BLaER1 treated with 17β-estradiol and CSF1 and Interleukin-3, amounts not matched to agents 10 nM and 100 nM (cell line): ENCODE measurements at regions not wholly inside any gene's neighbourhood (a gene's known extent, or its start where the extent isn't known, plus 50 kb on each side); places are given as distances from the start of the nearest gene placed in this dataset.
"Not testable (repeated sequence)": the region's sequence is repeated elsewhere in the genome, so short reads cannot be mapped to it uniquely, and the experiment has no call there.

Experiments
- H3K27ac ChIP-seq, 11 experiments: shearing (Covaris generic); formaldehyde crosslinking; 2 replicates each; pipeline ENCODE4 v1.8.1; 2022
- H3K27me3 ChIP-seq, 11 experiments: shearing (Covaris generic); formaldehyde crosslinking; 2 replicates each; pipeline ENCODE4 v1.8.1; 2022
- H3K36me3 ChIP-seq, 11 experiments: shearing (Covaris generic); formaldehyde crosslinking; 2 replicates each; pipeline ENCODE4 v1.8.1; 2022
- H3K4me1 ChIP-seq, 10 experiments: shearing (Covaris generic); formaldehyde crosslinking; 2 replicates each; pipeline ENCODE4 v1.8.1; 2022
- H3K4me2 ChIP-seq, 11 experiments: shearing (Covaris generic); formaldehyde crosslinking; 2 replicates each; pipeline ENCODE4 v1.8.1; 2022
- H3K4me3 ChIP-seq, 10 experiments: shearing (Covaris generic); formaldehyde crosslinking; 2 replicates each; pipeline ENCODE4 v1.8.1; 2022
- H3K9ac ChIP-seq, 11 experiments: shearing (Covaris generic); formaldehyde crosslinking; 2 replicates each; pipeline ENCODE4 v1.8.1; 2022
- H3K9me3 ChIP-seq, 11 experiments: shearing (Covaris generic); formaldehyde crosslinking; replicated peaks in 1 of 11; 2 replicates each; pipeline ENCODE4 v1.8.1; 2022
- H4K20me1 ChIP-seq, 11 experiments: shearing (Covaris generic); formaldehyde crosslinking; 2 replicates each; pipeline ENCODE4 v1.8.1; 2022
- Cebpa-rat ChIP-seq, 11 experiments: shearing (Covaris generic); IDR thresholded peaks; 2 replicates each; pipeline ENCODE4 v1.8.1; 2022

GRCh38 chr3:104916971-104917370, 449.7 kb upstream of the ALCAM start:
- no peaks in the 10 kb centered on the region for H3K4me1 ChIP-seq
- no peak overlapping the region for H3K27ac ChIP-seq
- TF ChIP-seq Cebpa-rat (IDR thresholded peaks at IDR 0.05): no peak
- H3K9me3 ChIP-seq: peaks cover 18 to 32% (median 21%) of the 10 kb centered on the region in 11 experiments
- H3K27me3 ChIP-seq: no peaks in the 10 kb centered on the region
- no peaks in the 10 kb centered on the region for H3K36me3 ChIP-seq
- H3K4me2 ChIP-seq: no peak overlapping the region
- H4K20me1 ChIP-seq: no peaks in the 10 kb centered on the region
- no peak overlapping the region for H3K9ac ChIP-seq
- H3K4me3 ChIP-seq: no peak overlapping the region

- H3K27me3 ChIP-seq: no peaks in the 10 kb centered on the region
- H3K27ac ChIP-seq: no peak overlapping the region
- peaks cover 18 to 40% (median 21%) of the 10 kb centered on the region in 11 experiments for H3K9me3 ChIP-seq
- H3K9ac ChIP-seq: no peak overlapping the region
- no peaks in the 10 kb centered on the region for H4K20me1 ChIP-seq
- H3K4me2 ChIP-seq: no peak overlapping the region
- TF ChIP-seq Cebpa-rat (IDR thresholded peaks at IDR 0.05): no peak
- no peak overlapping the region for H3K4me3 ChIP-seq
- no peaks in the 10 kb centered on the region for H3K4me1 ChIP-seq
- no peaks in the 10 kb centered on the region for H3K36me3 ChIP-seq
Observed at GRCh38 chr3:104920512-104920911, 446.2 kb upstream of the ALCAM start.

DNA sequence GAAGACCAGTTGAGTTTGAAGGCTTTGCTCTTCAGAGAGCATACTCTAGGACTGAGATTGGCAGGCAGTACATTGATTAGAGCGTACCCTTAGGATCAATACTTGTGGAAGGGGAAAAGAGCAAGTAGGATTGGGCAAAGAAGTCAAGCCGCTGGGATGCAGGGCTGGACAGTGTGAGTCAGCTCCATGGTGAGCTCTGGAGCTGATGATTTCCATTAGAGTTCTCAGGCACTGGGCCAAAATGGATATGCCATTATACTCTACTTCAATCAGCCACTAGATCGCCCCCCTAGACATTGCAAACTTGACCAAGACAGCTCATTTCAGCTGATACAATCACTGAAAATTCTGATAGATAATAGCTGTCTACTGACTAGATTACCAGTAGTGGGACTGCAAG, 432.7 kb upstream of the ALCAM start:
- Histone ChIP-seq H3K27ac (no peak overlapping the region), H3K4me3 (no peak overlapping the region), H4K20me1 (no peaks in the 10 kb centered on the region), H3K9ac (no peak overlapping the region), H3K27me3 (no peaks in the 10 kb centered on the region), H3K9me3 (no peaks in the 10 kb centered on the region; a peak in 1 of 22 replicates), H3K4me2 (no peak overlapping the region), H3K36me3 (no peaks in the 10 kb centered on the region), H3K4me1 (no peaks in the 10 kb centered on the region)
- TF ChIP-seq Cebpa-rat (IDR thresholded peaks at IDR 0.05): no peak

GRCh38 chr3:104935613-104936012, 431.1 kb upstream of the ALCAM start:
- H3K9me3 ChIP-seq: no peaks in the 10 kb centered on the region; a peak in 1 of 22 replicates
- no peak overlapping the region for H3K9ac ChIP-seq
- no peak overlapping the region for H3K4me2 ChIP-seq
- H3K36me3 ChIP-seq: no peaks in the 10 kb centered on the region
- H3K27me3 ChIP-seq: no peaks in the 10 kb centered on the region
- H3K4me1 ChIP-seq: no peaks in the 10 kb centered on the region
- H3K27ac ChIP-seq: no peak overlapping the region
- H4K20me1 ChIP-seq: no peaks in the 10 kb centered on the region
- TF ChIP-seq Cebpa-rat (IDR thresholded peaks at IDR 0.05): no peak
- no peak overlapping the region for H3K4me3 ChIP-seq

- H3K27ac ChIP-seq: no peak overlapping the region
- no peaks in the 10 kb centered on the region for H3K36me3 ChIP-seq
- no peak overlapping the region for H3K4me2 ChIP-seq
- H3K9me3 ChIP-seq: no peaks in the 10 kb centered on the region; a peak in 1 of 22 replicates
- no peaks in the 10 kb centered on the region for H3K4me1 ChIP-seq
- no peaks in the 10 kb centered on the region for H4K20me1 ChIP-seq
- TF ChIP-seq Cebpa-rat (IDR thresholded peaks at IDR 0.05): no peak
- no peak overlapping the region for H3K4me3 ChIP-seq
- H3K27me3 ChIP-seq: no peaks in the 10 kb centered on the region
- H3K9ac ChIP-seq: no peak overlapping the region
Observed at GRCh38 chr3:104939196-104939595, 427.5 kb upstream of the ALCAM start.

- H4K20me1 ChIP-seq: no peaks in the 10 kb centered on the region
Observed at GRCh38 chr3:104941785-104942184, 424.9 kb upstream of the ALCAM start.

GRCh38 chr3:104943974-104944373, 422.7 kb upstream of the ALCAM start:
- Histone ChIP-seq H3K9ac (no peak overlapping the region), H3K36me3 (no peaks in the 10 kb centered on the region), H3K27ac (no peak overlapping the region), H3K4me3 (no peak overlapping the region), H3K4me2 (no peak overlapping the region), H3K27me3 (no peaks in the 10 kb centered on the region), H3K4me1 (no peaks in the 10 kb centered on the region), H3K9me3 (0 out of 22 replicates have a peak, but pooled peaks cover 0 to 6% (median 0%) of the 10 kb centered on the region in 11 experiments), H4K20me1 (no peaks in the 10 kb centered on the region)
- TF ChIP-seq Cebpa-rat (IDR thresholded peaks at IDR 0.05): no peak

More at GRCh38 chr3:104941785-104942184, 424.9 kb upstream of the ALCAM start:
- Histone ChIP-seq H3K27me3 (no peaks in the 10 kb centered on the region), H3K36me3 (no peaks in the 10 kb centered on the region), H3K9ac (no peak overlapping the region), H3K4me3 (no peak overlapping the region), H3K4me2 (no peak overlapping the region), H3K27ac (no peak overlapping the region), H3K9me3 (peaks cover 0 to 6% (median 0%) of the 10 kb centered on the region in 11 experiments; a peak in 1 of 22 replicates), H3K4me1 (no peaks in the 10 kb centered on the region)
- TF ChIP-seq Cebpa-rat (IDR thresholded peaks at IDR 0.05): no peak

DNA sequence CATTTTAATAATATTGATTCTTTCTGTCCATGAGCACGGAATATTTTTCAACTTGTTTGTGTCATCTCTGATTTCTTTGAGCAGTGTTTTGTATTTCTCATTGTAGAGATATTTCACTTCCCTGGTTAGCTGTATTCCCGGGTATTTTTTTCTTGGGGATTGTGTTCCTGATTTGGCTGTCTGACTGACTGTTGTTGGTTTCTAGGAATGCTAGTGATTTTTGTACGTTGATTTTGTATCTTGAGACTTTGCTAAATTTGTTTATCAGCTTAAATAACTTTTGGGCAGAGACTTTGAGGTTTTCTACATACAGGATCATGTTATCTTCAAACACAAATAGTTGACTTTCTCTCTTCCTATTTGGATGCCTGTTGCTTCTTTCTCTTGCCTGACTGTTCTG, 418.8 kb upstream of the ALCAM start:
- Histone ChIP-seq H3K4me1 (peaks cover 0 to 15% (median 0%) of the 10 kb centered on the region in 10 experiments; a peak in 7 of 20 replicates), H3K27ac (no peak overlapping the region)
- no peak for TF ChIP-seq Cebpa-rat (IDR thresholded peaks at IDR 0.05)

DNA sequence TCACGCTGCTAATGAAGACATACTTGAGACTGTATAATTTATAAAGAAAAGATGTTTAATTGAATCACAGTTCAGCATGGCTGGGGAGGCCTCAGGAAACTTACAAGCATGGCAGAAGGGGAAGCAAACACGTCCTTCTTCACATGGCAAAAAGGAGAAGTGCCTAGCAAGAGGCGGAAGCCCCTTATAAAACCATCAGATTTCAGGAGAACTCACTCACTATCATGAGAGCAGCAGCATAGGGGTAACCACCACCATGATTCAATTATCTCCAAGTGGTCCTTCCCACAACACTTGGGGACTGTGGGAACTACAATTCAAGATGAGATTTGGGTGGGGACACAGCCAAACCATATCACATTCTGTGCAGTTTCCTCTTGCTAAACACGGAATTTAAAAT, 416.9 kb upstream of the ALCAM start:
- H3K4me3 ChIP-seq, H3K27ac ChIP-seq, H4K20me1 ChIP-seq, H3K36me3 ChIP-seq, H3K9ac ChIP-seq, H3K27me3 ChIP-seq: not testable (repeated sequence)
- H3K9me3 ChIP-seq: peaks cover 0 to 12% (median 2%) of the 10 kb centered on the region in 11 experiments; a peak in 4 of 22 replicates
- H3K4me2 ChIP-seq: peak overlapping the region in 1 of 11 experiments; percentile 28; a peak in 1 of 22 replicates
- peaks cover 0 to 18% (median 0%) of the 10 kb centered on the region in 10 experiments; a peak in 7 of 20 replicates for H3K4me1 ChIP-seq

More for the DNA sequence above, 418.8 kb upstream of the ALCAM start:
- H3K27me3 ChIP-seq: no peaks in the 10 kb centered on the region
- H3K36me3 ChIP-seq: no peaks in the 10 kb centered on the region
- no peak overlapping the region for H3K9ac ChIP-seq
- H3K9me3 ChIP-seq: peaks cover 0 to 12% (median 2%) of the 10 kb centered on the region in 11 experiments; a peak in 4 of 22 replicates
- H3K4me2 ChIP-seq: no peak overlapping the region
- H3K4me3 ChIP-seq: no peak overlapping the region
- no peaks in the 10 kb centered on the region for H4K20me1 ChIP-seq

- Histone ChIP-seq H3K36me3 (no peaks in the 10 kb centered on the region), H3K27ac (no peak overlapping the region), H3K4me1 (peaks cover 0 to 18% (median 0%) of the 10 kb centered on the region in 10 experiments; a peak in 7 of 20 replicates), H4K20me1 (no peaks in the 10 kb centered on the region), H3K9ac (no peak overlapping the region), H3K9me3 (peaks cover 0 to 7% (median 2%) of the 10 kb centered on the region in 11 experiments; a peak in 4 of 22 replicates), H3K4me2 (no peak overlapping the region; a peak in 1 of 22 replicates), H3K27me3 (no peaks in the 10 kb centered on the region), H3K4me3 (no peak overlapping the region)
- TF ChIP-seq Cebpa-rat (IDR thresholded peaks at IDR 0.05): no peak
Observed at GRCh38 chr3:104951426-104951825, 415.3 kb upstream of the ALCAM start.
